Left lung (tissue), 4 donors: ENCODE measurements at regions not wholly inside any gene's neighbourhood (a gene's known extent, or its start where the extent isn't known, plus 50 kb on each side); places are given as distances from the start of the nearest gene placed in this dataset.

Experiments
- ATAC-seq: fragments of 200-7000 bp; cut with Tn5 transposase; one replicate; pipeline ENCODE4 v1.9.1; 2020; ENCODE audit warnings: moderate library complexity
- DNase-seq, 4 donors: peaks; one replicate each; pipeline ENCODE4 v3.0.0-alpha.2; 2013 to 2020
- H3K27ac ChIP-seq, 2 donors: fragments of 200-600 bp; sonication (generic) in 1 of 2; one replicate each; pipeline versions ENCODE4 v1.5.0 to v1.8.0; 2020 to 2021
- H3K27me3 ChIP-seq, 2 donors: fragments of 200-600 bp; sonication (generic) in 1 of 2; one replicate each; pipeline versions ENCODE4 v1.5.0 to v1.8.0; 2020 to 2021
- H3K36me3 ChIP-seq, 2 donors: fragments of 200-600 bp; sonication (generic) in 1 of 2; one replicate each; pipeline versions ENCODE4 v1.5.0 to v1.8.0; 2020 to 2021
- H3K4me1 ChIP-seq, 2 donors: fragments of 200-600 bp; one replicate each; pipeline ENCODE4 v1.8.0; 2021
- H3K4me3 ChIP-seq, 2 donors: fragments of 200-600 bp; sonication (generic) in 1 of 2; one replicate each; pipeline versions ENCODE4 v1.5.0 to v1.8.0; 2020 to 2021; ENCODE audit warnings: mild to moderate bottlenecking in 1 of 2
- H3K9me3 ChIP-seq, 2 donors: fragments of 200-600 bp; sonication (generic) in 1 of 2; one replicate each; pipeline versions ENCODE4 v1.5.0 to v1.8.0; 2020 to 2021
- intact Hi-C, 2 donors: fragments of 100-400 bp; cut with DNase I; formaldehyde crosslinking; loops; one replicate each; pipeline versions ENCODE4 v1.11.2 to v1.14.2; 2022
- TF ChIP-seq, protein P1 (sequence below), 2 donors: fragments of 200-600 bp; sonication (generic) in 1 of 2; IDR thresholded peaks; one replicate each; pipeline versions ENCODE4 v1.5.0 to v1.8.0; 2021; ENCODE audit warnings: antibody characterized with exemption in 2 of 2
- donor health status: DM: no; HTN: yes; CAD: no.
- donor health status: DM: no; HTN: no; CAD: no.

DNA sequence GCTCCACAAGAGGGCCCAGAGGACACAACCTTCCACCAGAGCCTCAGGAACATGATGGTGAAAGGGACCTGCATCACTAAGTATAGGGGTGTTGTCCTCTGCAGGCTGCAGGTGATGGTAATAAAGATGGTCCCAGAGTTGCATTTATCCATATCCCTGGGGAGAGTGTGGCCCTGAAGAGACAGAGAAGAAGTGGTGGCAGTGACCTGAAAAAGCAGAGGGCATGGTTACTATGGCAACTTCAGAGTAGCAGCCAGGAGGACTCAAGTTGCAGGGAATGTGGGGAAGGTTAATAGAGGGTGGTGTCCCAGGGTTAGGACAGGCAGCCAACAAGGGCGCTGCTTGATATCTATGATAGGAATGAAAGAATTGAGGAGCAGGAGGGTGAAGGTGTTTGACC lies 57.1 kb downstream of the HLA-A start:
- Histone ChIP-seq H3K4me1 (no peaks in the 10 kb centered on the region), H3K27ac (no peak overlapping the region), H3K36me3 (no peaks in the 10 kb centered on the region), H3K4me3 (no peak overlapping the region), H3K27me3 (no peaks in the 10 kb centered on the region), H3K9me3 (no peaks in the 10 kb centered on the region)
- intact Hi-C loops, result no loop called here
- TF ChIP-seq, protein P1, sequence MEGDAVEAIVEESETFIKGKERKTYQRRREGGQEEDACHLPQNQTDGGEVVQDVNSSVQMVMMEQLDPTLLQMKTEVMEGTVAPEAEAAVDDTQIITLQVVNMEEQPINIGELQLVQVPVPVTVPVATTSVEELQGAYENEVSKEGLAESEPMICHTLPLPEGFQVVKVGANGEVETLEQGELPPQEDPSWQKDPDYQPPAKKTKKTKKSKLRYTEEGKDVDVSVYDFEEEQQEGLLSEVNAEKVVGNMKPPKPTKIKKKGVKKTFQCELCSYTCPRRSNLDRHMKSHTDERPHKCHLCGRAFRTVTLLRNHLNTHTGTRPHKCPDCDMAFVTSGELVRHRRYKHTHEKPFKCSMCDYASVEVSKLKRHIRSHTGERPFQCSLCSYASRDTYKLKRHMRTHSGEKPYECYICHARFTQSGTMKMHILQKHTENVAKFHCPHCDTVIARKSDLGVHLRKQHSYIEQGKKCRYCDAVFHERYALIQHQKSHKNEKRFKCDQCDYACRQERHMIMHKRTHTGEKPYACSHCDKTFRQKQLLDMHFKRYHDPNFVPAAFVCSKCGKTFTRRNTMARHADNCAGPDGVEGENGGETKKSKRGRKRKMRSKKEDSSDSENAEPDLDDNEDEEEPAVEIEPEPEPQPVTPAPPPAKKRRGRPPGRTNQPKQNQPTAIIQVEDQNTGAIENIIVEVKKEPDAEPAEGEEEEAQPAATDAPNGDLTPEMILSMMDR (IDR thresholded peaks at IDR 0.05), result no peak
- ATAC-seq (no peak), DNase-seq (no peak)

DNA sequence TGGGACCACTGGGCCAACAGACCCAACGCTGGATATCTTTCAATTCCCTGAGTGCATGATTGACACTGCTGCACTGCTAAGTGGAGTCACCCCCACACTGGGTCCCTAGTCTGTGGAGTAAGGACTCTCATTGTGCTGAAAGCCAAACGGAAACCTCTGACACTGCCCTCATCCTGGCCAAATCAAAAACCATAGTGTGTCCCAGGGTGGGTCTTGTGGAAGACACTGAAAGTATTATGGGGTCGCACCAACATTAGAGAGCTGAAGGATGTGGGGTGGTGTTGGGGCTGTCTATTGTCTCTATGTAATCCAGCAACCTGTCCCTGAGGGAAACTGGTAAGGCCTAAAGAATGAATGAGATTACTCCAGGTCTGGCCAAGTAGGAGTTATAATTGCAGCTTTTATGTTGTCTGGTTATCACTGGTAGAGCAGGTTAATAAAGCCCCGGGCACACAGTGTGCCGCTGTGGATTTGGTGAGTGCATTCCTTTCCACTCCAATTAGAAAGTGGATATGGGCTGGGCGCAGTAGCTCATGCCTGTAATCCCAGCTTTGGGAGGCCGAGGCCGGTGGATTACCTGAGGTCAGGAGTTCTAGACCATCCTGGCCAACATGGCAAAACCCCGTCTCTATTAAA lies 57.9 kb downstream of the HLA-A start:
- no peak for DNase-seq
- Histone ChIP-seq H3K9me3 (no peaks in the 10 kb centered on the region), H3K27ac (no peak overlapping the region), H3K4me3 (no peak overlapping the region), H3K27me3 (peaks cover 0 to 5% of the 10 kb centered on the region in 2 donors), H3K4me1 (no peaks in the 10 kb centered on the region), H3K36me3 (no peaks in the 10 kb centered on the region)
- ATAC-seq, result no peak
- intact Hi-C loops, result loop anchor here in 1 of 2 donors (10.0 kb wide), 1 partner anchor 145 kb away; no protein-coding TSS in a partner anchor
- TF ChIP-seq, protein P1 (IDR thresholded peaks at IDR 0.05), result no peak

DNA sequence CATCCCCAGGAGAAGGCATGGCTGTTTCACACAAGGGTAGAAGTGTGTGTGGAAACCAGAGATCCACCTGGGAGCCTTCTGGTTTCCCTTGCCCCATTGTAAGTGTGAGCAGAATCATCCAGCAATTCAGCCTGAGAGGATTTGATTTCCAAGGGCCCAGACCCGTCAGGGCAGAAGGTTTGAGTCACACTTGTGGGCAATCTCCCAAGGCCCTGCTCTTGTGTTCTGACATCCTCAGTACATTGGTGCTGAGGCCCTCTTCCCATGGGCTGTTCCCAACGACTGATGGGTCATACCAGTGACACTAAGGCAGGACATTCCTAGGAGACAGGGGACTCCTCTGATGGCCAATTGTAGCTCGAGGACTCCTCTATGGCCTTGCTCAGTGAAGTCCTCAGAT lies 58.2 kb upstream of the POLR1H start:
- Histone ChIP-seq H3K9me3 (no peaks in the 10 kb centered on the region), H3K27ac (no peak overlapping the region), H3K4me1 (peaks cover 7 to 21% of the 10 kb centered on the region in 2 donors), H3K4me3 (no peak overlapping the region), H3K36me3 (no peaks in the 10 kb centered on the region), H3K27me3 (peaks cover 0 to 31% of the 10 kb centered on the region in 2 donors)
- TF ChIP-seq, protein P1 (IDR thresholded peaks at IDR 0.05), result no peak
- DNase-seq, result no peak
- intact Hi-C loops, result loop anchor here in 1 of 2 donors (10.0 kb wide), 1 partner anchor 148 kb away; no protein-coding TSS in a partner anchor
- ATAC-seq, result no peak

DNA sequence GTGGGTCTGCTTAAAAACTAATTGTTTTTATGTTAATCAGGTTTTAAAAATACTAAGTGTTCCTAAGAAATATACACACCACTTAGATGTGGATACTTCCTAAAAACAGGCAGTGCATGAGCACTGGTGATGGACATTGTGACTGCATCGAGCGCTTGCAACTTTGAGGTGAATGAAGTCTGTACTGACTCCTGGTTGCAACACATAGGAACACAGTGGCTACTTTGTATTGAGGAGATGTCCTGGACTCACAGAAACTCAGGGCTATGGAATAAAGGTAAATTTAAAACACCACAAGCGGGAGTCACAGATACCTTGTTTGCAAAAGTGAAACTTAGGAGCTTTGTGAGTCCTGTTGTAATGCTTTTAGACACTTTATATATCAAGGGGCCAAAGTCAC lies 55.6 kb upstream of the POLR1H start:
- TF ChIP-seq, protein P1 (IDR thresholded peaks at IDR 0.05), result no peak
- no peak for ATAC-seq
- Histone ChIP-seq H3K4me3 (no peak overlapping the region), H3K9me3 (no peaks in the 10 kb centered on the region), H3K27ac (no peak overlapping the region), H3K4me1 (peaks cover 7 to 21% of the 10 kb centered on the region in 2 donors), H3K27me3 (peaks cover 0 to 38% of the 10 kb centered on the region in 2 donors), H3K36me3 (no peaks in the 10 kb centered on the region)
- intact Hi-C loops, result loop anchor here in 1 of 2 donors (10.0 kb wide), 1 partner anchor 151 kb away; no protein-coding TSS in a partner anchor
- DNase-seq, result no peak

DNA sequence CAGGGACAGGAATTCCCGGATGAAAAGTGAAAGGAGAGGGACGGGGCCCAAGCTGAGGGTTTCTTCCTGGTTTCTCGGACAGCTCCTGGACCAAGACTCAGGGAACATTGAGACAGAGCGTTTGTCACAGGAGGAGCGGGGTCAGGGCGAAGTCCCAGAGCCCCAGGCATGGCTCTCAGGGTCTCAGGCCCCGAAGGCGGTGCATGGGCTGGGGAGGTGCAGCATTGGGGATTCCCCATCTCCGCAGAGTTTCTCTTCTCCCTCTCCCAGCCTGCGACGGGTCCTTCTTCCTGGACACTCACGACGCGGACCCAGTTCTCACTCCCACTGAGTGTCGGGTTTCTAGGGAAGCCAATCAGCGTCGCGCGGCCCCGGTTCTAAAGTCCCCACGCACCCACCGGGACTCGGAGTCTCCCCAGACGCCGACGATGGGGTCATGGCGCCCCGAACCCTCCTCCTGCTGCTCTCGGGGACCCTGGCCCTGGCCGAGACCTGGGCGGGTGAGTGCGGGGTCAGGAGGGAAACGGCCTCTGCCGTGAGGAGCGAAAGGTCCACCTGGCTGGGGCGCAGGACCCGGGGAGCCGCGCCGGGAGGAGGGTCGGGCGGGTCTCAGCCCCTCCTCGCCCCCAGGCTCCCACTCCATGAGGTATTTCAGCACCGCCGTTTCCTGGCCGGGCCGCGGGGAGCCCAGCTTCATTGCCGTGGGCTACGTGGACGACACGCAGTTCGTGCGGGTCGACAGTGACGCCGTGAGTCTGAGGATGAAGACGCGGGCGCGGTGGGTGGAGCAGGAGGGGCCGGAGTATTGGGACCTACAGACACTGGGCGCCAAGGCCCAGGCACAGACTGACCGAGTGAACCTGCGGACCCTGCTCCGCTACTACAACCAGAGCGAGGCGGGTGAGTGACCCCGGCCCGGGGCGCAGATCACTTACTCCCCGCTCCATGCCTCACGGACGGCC lies 54.6 kb upstream of the POLR1H start:
- no peaks in the 10 kb centered on the region for H3K9me3 ChIP-seq
- H3K4me1 ChIP-seq, result peaks cover 7 to 21% of the 10 kb centered on the region in 2 donors
- intact Hi-C loops, result loop anchor here in 1 of 2 donors (10.0 kb wide), 1 partner anchor 152 kb away; no protein-coding TSS in a partner anchor
- peak; percentile 79 for ATAC-seq
- peak in 3 of 4 donors; percentile 28 to 81 (median 50) for DNase-seq
- no peak overlapping the region for H3K27ac ChIP-seq
- TF ChIP-seq, protein P1 (IDR thresholded peaks at IDR 0.05), result no peak
- peak overlapping the region; percentile 38 to 41 for H3K4me3 ChIP-seq
- H3K36me3 ChIP-seq, result no peaks in the 10 kb centered on the region
- H3K27me3 ChIP-seq, result peaks cover 0 to 38% of the 10 kb centered on the region in 2 donors
